HL-60 (cell line): ENCODE measurements at regions not wholly inside any gene's neighbourhood (a gene's known extent, or its start where the extent isn't known, plus 50 kb on each side); places are given as distances from the start of the nearest gene placed in this dataset.

Experiments
- DNase-seq, 2 experiments: peaks; one replicate each; pipeline ENCODE4 v3.0.0-alpha.2; 2010 to 2020; ENCODE audit warnings: low read depth in 1 of 2, low spot score in 1 of 2
- H3K27ac ChIP-seq: fragments of 250-450 bp; sonication (Bioruptor Pico); replicated peaks from 2 replicates; pipeline ENCODE4 v1.5.1; 2020; ENCODE audit warnings: mild to moderate bottlenecking, moderate library complexity
- H3K27me3 ChIP-seq: fragments of 250-450 bp; sonication (Bioruptor Pico); 2 replicates; pipeline ENCODE4 v1.5.1; 2021; ENCODE audit warnings: mild to moderate bottlenecking, moderate library complexity; ENCODE audit not compliant: insufficient read depth, poor library complexity, severe bottlenecking
- H3K4me3 ChIP-seq: replicated peaks from 2 replicates; pipeline ENCODE4 v1.5.1; 2011; ENCODE audit warnings: mild to moderate bottlenecking, control low read depth, low read length; ENCODE audit not compliant: insufficient read depth
- GABPA ChIP-seq: IDR thresholded peaks from 2 replicates; pipeline ENCODE4 v1.6.1; 2012; ENCODE audit warnings: low read depth
- POLR2AphosphoS5 ChIP-seq: IDR thresholded peaks from 2 replicates; pipeline ENCODE4 v1.6.1; 2012; ENCODE audit warnings: low read depth
- REST ChIP-seq: IDR thresholded peaks from 2 replicates; pipeline ENCODE4 v1.6.1; 2012; ENCODE audit warnings: low read depth; ENCODE audit not compliant: insufficient replicate concordance
- SPI1 ChIP-seq: IDR thresholded peaks from 2 replicates; pipeline ENCODE4 v1.6.1; 2012; ENCODE audit warnings: low read depth, mild to moderate bottlenecking, borderline replicate concordance
- TF ChIP-seq, protein P1 (sequence below): IDR thresholded peaks from one replicate; pipeline ENCODE4 v1.5.1; 2011; ENCODE audit warnings: low read length, control low read depth, inconsistent platforms; ENCODE audit not compliant: insufficient read depth

- H3K27ac ChIP-seq = no peak overlapping the region
- no peak for TF ChIP-seq REST
- TF ChIP-seq, protein P1, sequence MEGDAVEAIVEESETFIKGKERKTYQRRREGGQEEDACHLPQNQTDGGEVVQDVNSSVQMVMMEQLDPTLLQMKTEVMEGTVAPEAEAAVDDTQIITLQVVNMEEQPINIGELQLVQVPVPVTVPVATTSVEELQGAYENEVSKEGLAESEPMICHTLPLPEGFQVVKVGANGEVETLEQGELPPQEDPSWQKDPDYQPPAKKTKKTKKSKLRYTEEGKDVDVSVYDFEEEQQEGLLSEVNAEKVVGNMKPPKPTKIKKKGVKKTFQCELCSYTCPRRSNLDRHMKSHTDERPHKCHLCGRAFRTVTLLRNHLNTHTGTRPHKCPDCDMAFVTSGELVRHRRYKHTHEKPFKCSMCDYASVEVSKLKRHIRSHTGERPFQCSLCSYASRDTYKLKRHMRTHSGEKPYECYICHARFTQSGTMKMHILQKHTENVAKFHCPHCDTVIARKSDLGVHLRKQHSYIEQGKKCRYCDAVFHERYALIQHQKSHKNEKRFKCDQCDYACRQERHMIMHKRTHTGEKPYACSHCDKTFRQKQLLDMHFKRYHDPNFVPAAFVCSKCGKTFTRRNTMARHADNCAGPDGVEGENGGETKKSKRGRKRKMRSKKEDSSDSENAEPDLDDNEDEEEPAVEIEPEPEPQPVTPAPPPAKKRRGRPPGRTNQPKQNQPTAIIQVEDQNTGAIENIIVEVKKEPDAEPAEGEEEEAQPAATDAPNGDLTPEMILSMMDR = no peak
- no peak for TF ChIP-seq GABPA
- TF ChIP-seq SPI1 = no peak
- TF ChIP-seq POLR2AphosphoS5 = no peak
- DNase-seq = no peak
Observed at GRCh38 chr17:72267601-72268000, 146.8 kb downstream of the SOX9 start.

GRCh38 chr17:72268431-72268830 lies 147.6 kb downstream of the SOX9 start:
- no peak for DNase-seq
- no peak overlapping the region for H3K27ac ChIP-seq
- TF ChIP-seq SPI1 = no peak
- TF ChIP-seq, protein P1 = no peak
- no peak for TF ChIP-seq GABPA
- no peak for TF ChIP-seq POLR2AphosphoS5
- no peak for TF ChIP-seq REST
- no peaks in the 10 kb centered on the region for H3K27me3 ChIP-seq
- no peak overlapping the region for H3K4me3 ChIP-seq

More at GRCh38 chr17:72267601-72268000, 146.8 kb downstream of the SOX9 start:
- Histone ChIP-seq H3K4me3 (no peak overlapping the region), H3K27me3 (no peaks in the 10 kb centered on the region)

DNA sequence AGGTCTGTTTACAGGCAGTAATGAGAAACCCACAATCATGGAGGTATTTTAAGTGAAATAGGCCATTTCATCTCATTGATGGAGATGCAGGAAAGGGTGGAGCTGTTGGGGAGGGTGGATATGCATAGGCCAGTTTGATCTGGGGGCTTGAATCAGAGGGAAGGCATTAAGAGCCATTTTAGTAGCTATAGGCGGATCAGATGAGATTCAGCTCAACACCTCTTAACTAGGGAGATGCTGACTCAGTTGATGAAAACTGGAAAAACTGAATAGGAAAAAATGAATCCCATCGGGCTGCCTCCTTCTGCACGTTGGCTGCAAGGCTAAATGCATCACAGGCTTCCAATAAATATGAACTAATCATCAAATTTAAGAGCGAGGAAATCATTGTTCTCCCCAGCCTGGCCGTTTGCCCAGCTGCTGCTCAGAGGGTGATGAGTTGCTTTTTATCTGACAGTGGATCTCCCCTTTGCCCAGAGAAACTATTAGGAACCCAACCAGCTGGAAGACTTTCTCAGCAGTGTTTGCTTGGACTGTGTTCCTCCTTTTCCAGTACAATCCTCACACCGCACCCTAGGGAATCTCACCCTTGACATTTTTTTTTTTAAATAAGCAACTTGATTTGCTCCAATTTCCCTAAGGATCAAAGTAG lies 149.6 kb downstream of the SOX9 start:
- Histone ChIP-seq H3K4me3 (no peak overlapping the region), H3K27me3 (no peaks in the 10 kb centered on the region), H3K27ac (no peak overlapping the region)
- no peak for DNase-seq
- TF ChIP-seq REST = no peak
- TF ChIP-seq SPI1 = no peak
- no peak for TF ChIP-seq GABPA
- TF ChIP-seq POLR2AphosphoS5 = no peak
- TF ChIP-seq, protein P1 = no peak
